Fibroblast of skin of scalp (primary cell): ENCODE measurements at regions not wholly inside any gene's neighbourhood (a gene's known extent, or its start where the extent isn't known, plus 50 kb on each side); places are given as distances from the start of the nearest gene placed in this dataset.

ENCODE experiments used
- DNase-seq: peaks from one replicate; pipeline ENCODE4 v3.0.0-alpha.2; 2013

- DNase-seq, result peak; percentile 65
These were observed 67.3 kb upstream of the NUP50 start for GRCh38 chr22:45096256-45096907.

GRCh38 chr22:45097061-45097460, 66.7 kb upstream of the NUP50 start:
- DNase-seq, result no peak

GRCh38 chr22:45098056-45098455, 65.7 kb upstream of the NUP50 start:
- DNase-seq, result no peak

GRCh38 chr22:45099961-45100360, 63.8 kb upstream of the NUP50 start:
- DNase-seq, result no peak

GRCh38 chr22:45101515-45102227, 62.1 kb upstream of the NUP50 start:
- DNase-seq, result peak; percentile 71

GRCh38 chr22:45102896-45103420, 60.8 kb upstream of the NUP50 start:
- DNase-seq, result no peak

- no peak for DNase-seq
These were observed 60.0 kb upstream of the NUP50 start for GRCh38 chr22:45103756-45104155.

GRCh38 chr22:45104313-45104712, 59.4 kb upstream of the NUP50 start:
- DNase-seq, result no peak

GRCh38 chr22:45105281-45105702, 58.4 kb upstream of the NUP50 start:
- peak; percentile 93 for DNase-seq

GRCh38 chr22:45107671-45108070, 56.1 kb upstream of the NUP50 start:
- no peak for DNase-seq

- DNase-seq, result peak; percentile 72
These were observed 51.4 kb upstream of the NUP50 start for GRCh38 chr22:45112136-45112879.
